ENCODE measurements at regions not wholly inside any gene's neighbourhood (a gene's known extent, or its start where the extent isn't known, plus 50 kb on each side); places are given as distances from the start of the nearest gene placed in this dataset.

GRCh38 chr18:56188529-56189275 lies 449.7 kb downstream of the TXNL1 start:
- H3K27ac ChIP-seq (ENCODE audit: low read depth, low read length) = no peak overlapping the region
- no peaks in the 10 kb centered on the region for H3K4me1 ChIP-seq (ENCODE audit: insufficient read depth, low read length)
- ChIA-PET POLR2A (ENCODE audit: partially characterized antibody) (no interaction called here), CTCF (ENCODE audit: partially characterized antibody) (no interaction called here)
- Mint-ChIP-seq H3K27ac (no peak overlapping the region), H3K27me3 (no peaks in the 10 kb centered on the region), H3K36me3 (no peaks in the 10 kb centered on the region), H3K9me3 (peaks cover 0 to 10% (median 2%) of the 10 kb centered on the region in 8 donors), H3K4me1 (no peaks in the 10 kb centered on the region), H3K4me3 (peak overlapping the region in 1 of 8 donors; percentile 17)
- H3K9me3 ChIP-seq (ENCODE audit: control insufficient read depth in 1 of 2, low read length in 2 of 2) = no peaks in the 10 kb centered on the region
- H3K4me3 ChIP-seq (ENCODE audit: low read length in 2 of 2) = no peak overlapping the region
- intact Hi-C loops (cut with micrococcal nuclease) = no loop called here
- DNase-seq = no peak
- H3K36me3 ChIP-seq (ENCODE audit: insufficient read depth, low read length) = no peaks in the 10 kb centered on the region
- H3K27me3 ChIP-seq (ENCODE audit: insufficient read depth, low read length) = no peaks in the 10 kb centered on the region

- Mint-ChIP-seq H3K36me3 (no peaks in the 10 kb centered on the region), H3K27me3 (no peaks in the 10 kb centered on the region), H3K4me3 (no peak overlapping the region), H3K9me3 (peaks cover 0 to 8% (median 3%) of the 10 kb centered on the region in 8 donors), H3K4me1 (no peaks in the 10 kb centered on the region), H3K27ac (no peak overlapping the region)
- no peaks in the 10 kb centered on the region for H3K9me3 ChIP-seq (ENCODE audit: control insufficient read depth in 1 of 2, low read length in 2 of 2)
- H3K36me3 ChIP-seq (ENCODE audit: insufficient read depth, low read length) = no peaks in the 10 kb centered on the region
- DNase-seq = no peak
- intact Hi-C loops (cut with micrococcal nuclease) = no loop called here
- H3K27me3 ChIP-seq (ENCODE audit: insufficient read depth, low read length) = no peaks in the 10 kb centered on the region
- POLR2A ChIA-PET (ENCODE audit: partially characterized antibody) = no interaction called here
- no peaks in the 10 kb centered on the region for H3K4me1 ChIP-seq (ENCODE audit: insufficient read depth, low read length)
- CTCF ChIA-PET (ENCODE audit: partially characterized antibody) = no interaction called here
- H3K4me3 ChIP-seq (ENCODE audit: low read length in 2 of 2) = no peak overlapping the region
- no peak overlapping the region for H3K27ac ChIP-seq (ENCODE audit: low read depth, low read length)
These were observed 452.1 kb downstream of the TXNL1 start for GRCh38 chr18:56186319-56186718.

- H3K36me3 Mint-ChIP-seq = no peaks in the 10 kb centered on the region
- H3K27me3 Mint-ChIP-seq = no peaks in the 10 kb centered on the region
- H3K9me3 Mint-ChIP-seq = peaks cover 0 to 9% (median 3%) of the 10 kb centered on the region in 8 donors
- H3K4me1 Mint-ChIP-seq = no peaks in the 10 kb centered on the region
- H3K27me3 ChIP-seq (ENCODE audit: insufficient read depth, low read length) = no peaks in the 10 kb centered on the region
- no peak overlapping the region for H3K27ac ChIP-seq (ENCODE audit: low read depth, low read length)
- ChIA-PET CTCF (ENCODE audit: partially characterized antibody) (interaction anchor here (0.9 kb wide), 1 partner anchor 8 kb away, joined by 3 read pairs; no protein-coding TSS in a partner anchor), POLR2A (ENCODE audit: partially characterized antibody) (no interaction called here)
- H3K4me3 ChIP-seq (ENCODE audit: low read length in 2 of 2) = no peak overlapping the region
- intact Hi-C loops (cut with micrococcal nuclease) = no loop called here
- H3K4me1 ChIP-seq (ENCODE audit: insufficient read depth, low read length) = no peaks in the 10 kb centered on the region
- H3K9me3 ChIP-seq (ENCODE audit: control insufficient read depth in 1 of 2, low read length in 2 of 2) = no peaks in the 10 kb centered on the region
- no peak overlapping the region for H3K4me3 Mint-ChIP-seq
- no peaks in the 10 kb centered on the region for H3K36me3 ChIP-seq (ENCODE audit: insufficient read depth, low read length)
- DNase-seq = no peak
- H3K27ac Mint-ChIP-seq = no peak overlapping the region
These were observed 453.3 kb downstream of the TXNL1 start for GRCh38 chr18:56185126-56185525.

- Histone ChIP-seq H3K27me3 (ENCODE audit: insufficient read depth, low read length) (no peaks in the 10 kb centered on the region), H3K27ac (ENCODE audit: low read depth, low read length) (no peak overlapping the region), H3K4me3 (ENCODE audit: low read length in 2 of 2) (no peak overlapping the region), H3K9me3 (ENCODE audit: control insufficient read depth in 1 of 2, low read length in 2 of 2) (no peaks in the 10 kb centered on the region), H3K4me1 (ENCODE audit: insufficient read depth, low read length) (no peaks in the 10 kb centered on the region), H3K36me3 (ENCODE audit: insufficient read depth, low read length) (no peaks in the 10 kb centered on the region)
- Mint-ChIP-seq H3K27me3 (no peaks in the 10 kb centered on the region), H3K4me3 (no peak overlapping the region), H3K27ac (no peak overlapping the region), H3K9me3 (peaks cover 0 to 3% (median 0%) of the 10 kb centered on the region in 8 donors), H3K4me1 (no peaks in the 10 kb centered on the region), H3K36me3 (no peaks in the 10 kb centered on the region)
- intact Hi-C loops (cut with micrococcal nuclease) = no loop called here
- DNase-seq = no peak
- CTCF ChIA-PET (ENCODE audit: partially characterized antibody) = interaction anchor here (1.0 kb wide), 1 partner anchor 8 kb away, joined by 3 read pairs; no protein-coding TSS in a partner anchor
- POLR2A ChIA-PET (ENCODE audit: partially characterized antibody) = no interaction called here
These were observed 461.6 kb downstream of the TXNL1 start for GRCh38 chr18:56176751-56177150.

GRCh38 chr18:56175330-56176001 lies 462.9 kb downstream of the TXNL1 start:
- H3K4me3 ChIP-seq (ENCODE audit: low read length in 2 of 2) = no peak overlapping the region
- intact Hi-C loops (cut with micrococcal nuclease) = no loop called here
- DNase-seq = no peak
- no peaks in the 10 kb centered on the region for H3K4me1 Mint-ChIP-seq
- H3K36me3 ChIP-seq (ENCODE audit: insufficient read depth, low read length) = no peaks in the 10 kb centered on the region
- no peak overlapping the region for H3K27ac ChIP-seq (ENCODE audit: low read depth, low read length)
- H3K4me1 ChIP-seq (ENCODE audit: insufficient read depth, low read length) = no peaks in the 10 kb centered on the region
- H3K9me3 Mint-ChIP-seq = peaks cover 0 to 3% (median 0%) of the 10 kb centered on the region in 8 donors
- ChIA-PET CTCF (ENCODE audit: partially characterized antibody) (no interaction called here), POLR2A (ENCODE audit: partially characterized antibody) (no interaction called here)
- H3K27me3 Mint-ChIP-seq = no peaks in the 10 kb centered on the region
- H3K4me3 Mint-ChIP-seq = no peak overlapping the region
- no peaks in the 10 kb centered on the region for H3K27me3 ChIP-seq (ENCODE audit: insufficient read depth, low read length)
- no peak overlapping the region for H3K27ac Mint-ChIP-seq
- H3K9me3 ChIP-seq (ENCODE audit: control insufficient read depth in 1 of 2, low read length in 2 of 2) = no peaks in the 10 kb centered on the region
- no peaks in the 10 kb centered on the region for H3K36me3 Mint-ChIP-seq

GRCh38 chr18:56173542-56174220 lies 464.7 kb downstream of the TXNL1 start:
- ChIA-PET CTCF (ENCODE audit: partially characterized antibody) (no interaction called here), POLR2A (ENCODE audit: partially characterized antibody) (no interaction called here)
- no peaks in the 10 kb centered on the region for H3K27me3 Mint-ChIP-seq
- Histone ChIP-seq H3K27me3 (ENCODE audit: insufficient read depth, low read length) (no peaks in the 10 kb centered on the region), H3K9me3 (ENCODE audit: control insufficient read depth in 1 of 2, low read length in 2 of 2) (no peaks in the 10 kb centered on the region), H3K27ac (ENCODE audit: low read depth, low read length) (no peak overlapping the region), H3K36me3 (ENCODE audit: insufficient read depth, low read length) (no peaks in the 10 kb centered on the region), H3K4me3 (ENCODE audit: low read length in 2 of 2) (no peak overlapping the region), H3K4me1 (ENCODE audit: insufficient read depth, low read length) (no peaks in the 10 kb centered on the region)
- no peak for DNase-seq
- H3K36me3 Mint-ChIP-seq = no peaks in the 10 kb centered on the region
- peaks cover 0 to 3% (median 0%) of the 10 kb centered on the region in 8 donors for H3K9me3 Mint-ChIP-seq
- intact Hi-C loops (cut with micrococcal nuclease) = no loop called here
- no peaks in the 10 kb centered on the region for H3K4me1 Mint-ChIP-seq
- H3K4me3 Mint-ChIP-seq = no peak overlapping the region
- no peak overlapping the region for H3K27ac Mint-ChIP-seq

- Mint-ChIP-seq H3K4me1 (no peaks in the 10 kb centered on the region), H3K4me3 (no peak overlapping the region), H3K27ac (no peak overlapping the region), H3K9me3 (peaks cover 0 to 3% (median 0%) of the 10 kb centered on the region in 8 donors), H3K27me3 (no peaks in the 10 kb centered on the region), H3K36me3 (no peaks in the 10 kb centered on the region)
- POLR2A ChIA-PET (ENCODE audit: partially characterized antibody) = no interaction called here
- Histone ChIP-seq H3K27me3 (ENCODE audit: insufficient read depth, low read length) (no peaks in the 10 kb centered on the region), H3K36me3 (ENCODE audit: insufficient read depth, low read length) (no peaks in the 10 kb centered on the region), H3K9me3 (ENCODE audit: control insufficient read depth in 1 of 2, low read length in 2 of 2) (no peaks in the 10 kb centered on the region), H3K4me3 (ENCODE audit: low read length in 2 of 2) (no peak overlapping the region), H3K4me1 (ENCODE audit: insufficient read depth, low read length) (no peaks in the 10 kb centered on the region), H3K27ac (ENCODE audit: low read depth, low read length) (no peak overlapping the region)
- intact Hi-C loops (cut with micrococcal nuclease) = no loop called here
- CTCF ChIA-PET (ENCODE audit: partially characterized antibody) = no interaction called here
- DNase-seq = no peak
These were observed 465.9 kb downstream of the TXNL1 start for GRCh38 chr18:56172527-56172926.
